T-helper 1 cell treated with Interleukin-12 subunit alpha and Interleukin-12 subunit beta and Interleukin-4 antibody, amounts not matched to agents 30 ng/mL and 1 ng/mL, for 36 hours (primary cell): ENCODE measurements at regions not wholly inside any gene's neighbourhood (a gene's known extent, or its start where the extent isn't known, plus 50 kb on each side); places are given as distances from the start of the nearest gene placed in this dataset.
"Not testable (repeated sequence)": the region's sequence is repeated elsewhere in the genome, so short reads cannot be mapped to it uniquely, and the experiment has no call there.

Experiments used
- intact Hi-C: fragments of 100-400 bp; cut with micrococcal nuclease; formaldehyde crosslinking; loops from one replicate; pipeline ENCODE4 v1.15.1; 2024

DNA sequence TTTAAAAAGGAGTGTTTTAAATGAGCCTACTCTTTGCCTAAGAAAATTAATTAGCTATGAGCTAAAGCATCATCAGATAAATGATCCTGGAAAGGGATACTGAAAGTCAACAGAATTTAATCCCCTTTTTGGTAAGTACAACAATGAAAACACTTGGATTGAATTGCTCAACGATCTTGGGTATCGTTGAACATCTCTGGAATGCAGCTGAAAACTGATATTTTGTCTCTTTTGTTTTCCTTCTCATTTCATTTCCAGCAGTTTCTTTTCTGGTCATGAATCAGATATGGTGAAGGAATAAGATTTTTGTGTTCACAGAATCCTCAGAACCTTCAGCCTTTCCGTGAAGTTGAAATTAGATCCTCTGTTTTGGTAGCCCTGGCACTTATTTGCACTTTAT is 771.2 kb downstream of the FSCB start:
- intact Hi-C loops, result no loop called here

GRCh38 chr14:43729143-43729542 is 777.9 kb downstream of the FSCB start:
- intact Hi-C loops, result no loop called here

- intact Hi-C loops, result no loop called here
Observed at GRCh38 chr14:43706900-43707299, 800.2 kb downstream of the FSCB start.

DNA sequence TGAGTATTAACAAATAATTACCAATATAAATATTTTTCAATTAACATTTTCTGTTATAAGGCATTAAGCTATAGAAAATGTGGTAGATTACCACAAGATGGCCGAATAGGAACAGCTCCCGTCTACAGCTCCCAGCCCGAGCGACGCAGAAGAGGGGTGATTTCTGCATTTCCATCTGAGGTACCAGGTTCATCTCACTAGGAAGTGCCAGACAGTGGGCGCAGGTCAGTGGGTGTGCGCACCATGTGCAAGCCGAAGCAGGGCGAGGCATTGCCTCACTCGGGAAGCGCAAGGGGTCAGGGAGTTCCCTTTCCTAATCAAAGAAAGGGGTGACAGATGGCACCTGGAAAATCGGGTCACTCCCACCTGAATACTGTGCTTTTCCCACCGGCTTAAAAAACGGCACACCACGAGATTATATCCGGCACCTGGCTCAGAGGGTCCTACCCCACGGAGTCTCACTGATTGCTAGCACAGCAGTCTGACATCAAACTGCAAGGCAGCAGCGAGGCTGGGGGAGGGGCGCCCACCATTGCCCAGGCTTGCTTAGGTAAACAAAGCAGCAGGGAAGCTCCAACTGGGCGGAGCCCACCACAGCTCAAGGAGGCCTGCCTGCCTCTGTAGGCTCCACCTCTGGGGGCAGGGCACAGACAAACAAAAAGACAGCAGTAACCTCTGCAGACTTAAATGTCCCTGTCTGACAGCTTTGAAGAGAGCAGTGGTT is 808.4 kb downstream of the FSCB start:
- intact Hi-C loops, result not testable (repeated sequence)

DNA sequence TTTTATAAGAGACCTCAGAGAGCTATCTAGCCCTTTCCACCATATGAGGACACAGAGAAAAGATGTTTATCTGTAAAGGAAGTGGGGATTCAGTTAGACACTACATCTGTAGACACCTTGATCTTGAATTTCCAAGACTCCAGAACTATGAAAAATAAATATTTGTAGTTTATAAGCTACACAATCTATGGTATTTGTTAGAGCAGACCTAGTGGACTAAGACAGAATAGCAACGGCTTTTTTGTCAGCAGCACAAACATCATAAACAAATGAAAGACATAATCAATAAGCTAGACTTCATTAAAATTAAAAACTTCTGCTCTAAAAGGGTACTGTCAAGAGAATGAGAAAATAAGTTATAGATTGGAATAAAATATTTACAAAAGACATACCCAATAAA is 810.1 kb downstream of the FSCB start:
- intact Hi-C loops, result no loop called here

DNA sequence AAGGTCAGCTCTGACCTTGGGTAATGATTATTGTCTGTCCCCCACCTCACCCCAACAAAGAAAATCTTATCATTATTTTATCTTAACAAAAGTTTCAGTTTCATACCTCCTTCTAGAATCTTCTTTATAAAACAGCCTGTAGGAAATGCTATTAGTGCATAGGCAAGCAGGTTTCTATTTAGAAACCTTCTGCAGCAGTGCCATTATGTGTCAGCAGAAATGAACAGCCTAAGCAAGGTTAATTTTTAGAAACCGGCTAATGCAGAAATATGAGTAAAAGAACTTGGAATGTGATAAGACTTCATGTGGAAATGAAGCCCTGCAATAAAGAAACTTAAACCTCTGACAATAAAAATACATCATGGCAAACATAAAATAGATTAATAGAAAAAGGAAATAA is 814.4 kb downstream of the FSCB start:
- intact Hi-C loops, result no loop called here

DNA sequence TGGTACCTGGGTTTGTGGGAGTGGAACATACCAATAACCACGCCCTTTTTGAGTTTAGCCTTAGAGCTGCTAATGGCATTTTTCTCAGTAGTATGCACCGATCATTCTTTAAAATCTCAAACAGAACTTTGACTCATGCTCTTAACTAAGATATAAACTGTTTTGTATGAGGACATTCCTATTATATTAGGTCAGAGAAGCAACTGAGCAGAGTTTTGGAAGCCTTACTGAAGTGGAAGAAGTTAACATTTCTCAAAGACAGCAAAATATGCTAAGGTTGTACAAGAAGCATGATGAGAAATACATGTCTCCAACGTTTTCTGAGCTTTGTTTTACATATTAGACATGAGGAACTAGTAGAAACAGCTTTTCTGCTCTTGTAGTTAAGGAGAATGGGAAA is 819.2 kb downstream of the FSCB start:
- intact Hi-C loops, result no loop called here

- intact Hi-C loops, result no loop called here
Observed at GRCh38 chr14:43677581-43677980, 829.5 kb downstream of the FSCB start.

DNA sequence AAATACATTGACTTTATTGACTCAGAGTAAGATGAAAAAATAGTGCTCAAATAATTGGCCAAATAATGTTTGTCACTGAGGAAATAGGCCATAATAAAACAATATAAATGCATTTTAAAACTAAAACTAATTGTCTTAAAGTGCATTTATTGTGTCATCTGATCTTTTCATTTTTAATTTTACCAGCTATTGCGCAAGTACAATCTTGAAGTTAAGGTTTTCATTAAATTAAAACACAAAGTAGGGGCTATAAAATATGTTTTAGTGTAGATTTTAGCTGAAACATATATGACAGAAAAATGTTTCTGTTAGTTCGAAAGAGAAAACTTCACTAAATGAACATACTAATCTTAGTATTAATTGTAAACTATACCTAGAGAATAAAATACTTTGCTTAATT is 832.8 kb downstream of the FSCB start:
- intact Hi-C loops, result no loop called here

DNA sequence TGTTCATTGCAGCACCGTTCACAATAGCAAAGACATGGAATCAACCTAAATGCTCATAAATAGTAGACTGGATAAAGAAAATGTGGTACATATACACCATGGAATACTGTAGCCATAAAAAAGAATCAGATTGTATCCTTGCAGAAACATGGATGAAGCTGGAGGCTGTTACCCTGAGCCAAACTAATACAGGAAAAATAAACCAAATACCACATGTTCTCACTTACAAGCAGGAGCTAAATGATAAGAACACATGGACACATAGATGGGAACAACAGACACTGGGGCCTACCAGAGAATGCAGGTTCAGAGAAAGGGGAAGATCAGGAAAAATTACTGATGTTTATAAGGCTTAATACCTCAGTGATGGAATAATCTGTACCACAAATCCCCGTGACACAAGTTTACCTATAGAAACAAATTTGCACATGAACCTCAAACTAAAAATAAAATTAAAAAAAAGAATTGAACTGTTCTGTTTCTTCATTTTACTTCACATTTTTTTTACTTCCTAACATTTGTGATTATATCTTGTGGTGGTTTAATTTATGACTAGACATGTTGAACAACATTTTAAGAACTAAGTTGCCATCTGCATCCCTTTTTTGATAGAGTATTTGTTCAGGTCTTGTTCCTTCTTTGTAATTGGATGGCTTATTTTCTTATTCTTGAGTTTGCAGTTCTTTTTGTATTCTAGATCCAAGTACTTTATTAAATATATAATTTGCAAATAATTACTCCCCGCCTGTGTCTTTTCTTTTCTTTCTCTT is 835.2 kb downstream of the FSCB start:
- intact Hi-C loops, result no loop called here

- intact Hi-C loops, result no loop called here
Observed at GRCh38 chr14:43669355-43669754, 837.7 kb downstream of the FSCB start.

GRCh38 chr14:43665570-43666267 is 841.4 kb downstream of the FSCB start:
- intact Hi-C loops, result no loop called here

DNA sequence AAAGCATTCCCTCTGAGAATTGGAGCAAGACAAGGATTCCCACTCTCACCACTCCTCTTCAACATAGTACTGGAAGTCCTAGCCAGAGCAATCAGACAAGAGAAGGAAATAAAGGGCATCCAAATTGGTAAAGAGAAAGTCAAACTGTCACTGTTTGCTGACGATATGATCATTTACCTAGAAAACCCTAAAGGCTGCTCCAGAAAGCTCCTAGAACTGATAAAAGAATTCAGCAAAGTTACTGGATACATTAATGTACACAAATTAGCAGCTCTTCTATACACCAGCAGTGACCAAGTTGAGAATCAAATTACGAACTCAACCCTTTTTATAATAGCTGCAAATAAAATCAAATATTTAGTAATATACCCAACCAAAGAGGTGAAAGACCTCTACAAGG is 851.9 kb downstream of the FSCB start:
- intact Hi-C loops, result not testable (repeated sequence)

DNA sequence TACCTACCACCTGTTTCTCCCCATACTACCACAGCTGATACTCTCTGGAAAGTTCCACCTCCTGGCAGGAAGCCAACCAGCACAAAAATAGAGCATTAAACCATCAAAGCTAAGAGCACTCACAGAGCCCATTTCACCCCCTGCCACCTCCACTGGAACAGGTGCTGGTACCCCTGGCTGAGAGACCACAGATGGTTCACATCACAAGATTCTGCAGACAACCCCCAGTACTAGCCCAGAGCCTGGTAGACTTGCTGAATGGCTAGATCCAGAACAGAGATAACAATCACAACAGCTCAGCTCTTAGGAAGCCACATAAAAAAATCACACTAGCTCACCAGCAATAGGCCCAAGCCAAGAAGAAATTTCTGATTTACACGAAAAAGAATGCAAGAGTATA is 855.2 kb downstream of the FSCB start:
- intact Hi-C loops, result no loop called here

GRCh38 chr14:43651185-43651787 is 855.8 kb downstream of the FSCB start:
- intact Hi-C loops, result no loop called here

DNA sequence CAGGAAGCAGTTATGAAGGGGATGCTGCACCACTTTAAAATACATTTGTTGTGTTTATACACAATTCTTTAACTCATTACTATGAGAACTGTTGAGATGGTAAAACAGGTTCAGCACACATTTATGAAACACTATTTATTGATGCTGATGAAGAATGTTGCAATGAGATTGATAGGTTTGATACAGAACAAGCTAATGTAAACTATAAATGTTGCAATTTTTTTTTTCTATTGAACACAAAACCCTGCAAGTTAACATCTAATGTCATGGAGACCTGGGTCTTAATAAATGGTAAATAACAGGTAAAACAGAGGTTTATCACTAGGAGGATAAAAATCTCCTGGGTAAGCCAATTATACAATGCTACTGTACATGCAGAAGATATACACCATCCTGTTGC is 857.6 kb downstream of the FSCB start:
- intact Hi-C loops, result no loop called here

DNA sequence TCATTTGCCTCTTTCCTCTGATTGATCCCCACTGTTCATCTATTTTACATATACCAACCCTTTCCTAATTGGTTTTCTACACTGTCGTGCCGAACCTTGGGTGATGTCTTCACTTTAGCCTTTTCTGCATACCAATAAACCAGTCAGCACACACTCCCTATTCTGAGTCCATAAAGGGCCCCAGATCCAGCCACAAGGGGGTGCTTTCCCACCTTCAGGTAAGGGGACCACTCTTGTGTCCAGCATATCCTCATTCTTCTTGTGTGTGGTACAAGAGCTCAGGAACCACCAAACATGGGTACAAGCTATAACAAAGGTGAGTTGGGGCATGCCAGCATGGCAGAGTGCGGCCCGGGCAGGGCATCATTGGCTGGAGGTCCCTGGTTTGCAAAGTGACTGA is 859.8 kb downstream of the FSCB start:
- intact Hi-C loops, result no loop called here

DNA sequence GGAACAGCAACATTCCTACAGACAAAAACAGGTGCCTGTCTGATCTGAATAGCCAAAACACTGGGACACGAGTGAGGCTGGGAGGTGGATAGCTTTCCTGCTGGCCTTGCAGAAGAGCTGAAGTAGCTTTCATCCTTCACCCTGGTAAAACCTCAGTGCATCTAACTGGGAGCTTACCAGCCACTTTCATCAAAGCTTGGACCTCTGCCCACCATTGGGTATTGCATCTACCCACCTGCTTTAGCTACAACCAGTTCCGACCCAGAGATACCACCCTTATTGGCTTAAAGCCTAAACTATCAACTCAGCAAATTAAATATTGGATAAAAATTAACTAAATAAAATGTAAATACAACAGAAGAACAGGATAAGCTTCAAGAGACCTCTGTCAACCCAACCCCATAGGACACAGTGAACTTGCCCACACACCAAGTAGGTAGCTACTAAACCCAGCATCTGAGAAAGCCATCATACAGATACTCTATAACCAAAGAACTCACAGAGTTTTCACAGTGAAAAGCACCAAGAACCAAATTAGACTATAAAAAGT is 866.3 kb downstream of the FSCB start:
- intact Hi-C loops, result no loop called here

DNA sequence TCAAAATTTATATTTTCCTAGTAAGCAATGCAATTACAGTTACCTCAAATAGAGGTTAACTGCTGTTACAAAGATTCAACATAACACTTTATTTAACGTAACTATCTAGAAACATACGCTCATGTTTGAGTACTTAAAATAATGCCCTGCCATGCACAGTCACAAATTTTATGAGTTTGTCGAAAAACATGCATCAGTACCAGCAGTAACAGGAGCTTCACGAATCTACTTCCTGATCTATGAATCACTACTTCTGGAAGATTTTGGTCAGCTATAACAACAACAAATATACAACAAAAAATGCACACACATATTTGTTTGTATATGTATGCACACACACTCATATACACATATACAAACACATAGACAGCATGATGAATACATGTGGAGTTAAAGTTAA is 881.8 kb downstream of the FSCB start:
- intact Hi-C loops, result no loop called here

DNA sequence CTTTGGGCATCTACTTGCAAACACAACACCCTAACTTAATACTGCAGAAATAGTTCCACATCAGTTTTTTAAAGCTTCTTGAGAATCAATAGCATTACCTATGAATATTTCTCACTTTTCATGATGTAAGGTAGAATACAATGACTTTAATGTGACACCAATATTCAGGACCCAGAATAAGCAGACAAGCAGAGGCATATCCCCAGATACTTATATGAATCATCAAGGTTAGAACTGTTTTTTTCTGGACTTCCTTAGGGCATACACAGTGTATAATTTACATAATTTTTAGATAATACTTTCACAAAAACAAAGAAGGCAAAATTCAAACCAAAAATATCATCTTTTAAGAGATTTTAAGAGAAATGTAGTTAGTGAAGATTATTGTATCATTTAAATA is 885.8 kb downstream of the FSCB start:
- intact Hi-C loops, result no loop called here

DNA sequence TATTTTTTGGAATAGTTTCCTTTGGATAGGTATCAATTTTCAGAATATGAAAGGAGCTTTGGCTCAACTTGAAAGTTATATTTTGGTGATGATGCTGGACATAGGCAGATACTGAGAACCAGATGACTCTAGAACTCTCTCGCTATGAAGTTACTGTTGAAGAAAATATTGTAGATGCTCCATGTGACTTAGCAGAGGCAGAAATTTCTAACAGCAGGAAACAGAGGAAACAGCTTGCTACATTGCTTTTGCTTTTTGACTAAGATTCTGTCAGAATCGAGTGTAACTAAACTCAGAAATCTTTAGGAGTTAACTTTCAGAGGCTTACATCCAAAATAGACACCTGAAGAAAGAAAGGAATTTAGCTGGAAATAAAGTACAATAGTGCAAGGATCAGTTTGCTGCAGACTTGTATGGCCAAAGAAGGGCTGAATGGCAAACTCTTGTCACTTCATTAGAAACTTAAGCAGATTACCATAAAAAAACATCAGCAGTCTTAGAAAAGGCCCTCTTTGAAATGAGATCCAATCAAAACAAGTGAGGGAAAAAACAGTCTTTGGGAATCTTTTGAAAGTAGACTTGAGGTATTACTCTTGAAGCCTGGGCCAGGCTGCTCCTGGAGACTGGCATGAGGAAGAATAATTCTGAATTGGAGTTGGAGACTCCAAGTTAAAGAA is 911.8 kb downstream of the FSCB start:
- intact Hi-C loops, result no loop called here
